ENCODE measurements at regions not wholly inside any gene's neighbourhood (a gene's known extent, or its start where the extent isn't known, plus 50 kb on each side); places are given as distances from the start of the nearest gene placed in this dataset.

GRCh38 chr5:162886717-162887116, 550.7 kb upstream of the CCNG1 start:
- no peak for DNase-seq (ENCODE audit: low spot score)
- in situ Hi-C loops (cut with MboI; ENCODE audit: low pct_unique_long_range_greater_than_20kb, low sequenced_read_pairs, unreplicated experiment) = no loop called here
- TF ChIP-seq CTCF (IDR thresholded peaks at IDR 0.05; ENCODE audit: extremely low read depth, insufficient read depth, missing control alignments) = no peak

GRCh38 chr5:162888268-162888667, 549.1 kb upstream of the CCNG1 start:
- no peak for DNase-seq (ENCODE audit: low spot score)
- in situ Hi-C loops (cut with MboI; ENCODE audit: low pct_unique_long_range_greater_than_20kb, low sequenced_read_pairs, unreplicated experiment) = no loop called here
- TF ChIP-seq CTCF (IDR thresholded peaks at IDR 0.05; ENCODE audit: extremely low read depth, insufficient read depth, missing control alignments) = no peak

- DNase-seq (ENCODE audit: low spot score) = no peak
- in situ Hi-C loops (cut with MboI; ENCODE audit: low pct_unique_long_range_greater_than_20kb, low sequenced_read_pairs, unreplicated experiment) = no loop called here
- no peak for TF ChIP-seq CTCF (IDR thresholded peaks at IDR 0.05; ENCODE audit: extremely low read depth, insufficient read depth, missing control alignments)
Measured at GRCh38 chr5:162911873-162912272, 525.5 kb upstream of the CCNG1 start.

- TF ChIP-seq CTCF (IDR thresholded peaks at IDR 0.05; ENCODE audit: extremely low read depth, insufficient read depth, missing control alignments) = no peak
- in situ Hi-C loops (cut with MboI; ENCODE audit: low pct_unique_long_range_greater_than_20kb, low sequenced_read_pairs, unreplicated experiment) = no loop called here
- no peak for DNase-seq (ENCODE audit: low spot score)
Measured at GRCh38 chr5:162916368-162916767, 521.0 kb upstream of the CCNG1 start.

- in situ Hi-C loops (cut with MboI; ENCODE audit: low pct_unique_long_range_greater_than_20kb, low sequenced_read_pairs, unreplicated experiment) = no loop called here
- DNase-seq (ENCODE audit: low spot score) = no peak
- TF ChIP-seq CTCF (IDR thresholded peaks at IDR 0.05; ENCODE audit: extremely low read depth, insufficient read depth, missing control alignments) = no peak
Measured at GRCh38 chr5:162929104-162929503, 508.3 kb upstream of the CCNG1 start.

GRCh38 chr5:162931501-162931900, 505.9 kb upstream of the CCNG1 start:
- in situ Hi-C loops (cut with MboI; ENCODE audit: low pct_unique_long_range_greater_than_20kb, low sequenced_read_pairs, unreplicated experiment) = no loop called here
- DNase-seq (ENCODE audit: low spot score) = no peak
- TF ChIP-seq CTCF (IDR thresholded peaks at IDR 0.05; ENCODE audit: extremely low read depth, insufficient read depth, missing control alignments) = no peak

GRCh38 chr5:162939991-162940390, 497.4 kb upstream of the CCNG1 start:
- TF ChIP-seq CTCF (IDR thresholded peaks at IDR 0.05; ENCODE audit: extremely low read depth, insufficient read depth, missing control alignments) = no peak
- DNase-seq (ENCODE audit: low spot score) = no peak
- in situ Hi-C loops (cut with MboI; ENCODE audit: low pct_unique_long_range_greater_than_20kb, low sequenced_read_pairs, unreplicated experiment) = no loop called here
